HG03064 (cell line): ENCODE measurements at regions not wholly inside any gene's neighbourhood (a gene's known extent, or its start where the extent isn't known, plus 50 kb on each side); places are given as distances from the start of the nearest gene placed in this dataset.

ENCODE experiments used
- ATAC-seq: cut with Tn5 transposase; IDR thresholded peaks from one replicate; pipeline ENCODE4 v1.9.1; 2021; ENCODE audit warnings: low read depth; ENCODE audit not compliant: unreplicated experiment

DNA sequence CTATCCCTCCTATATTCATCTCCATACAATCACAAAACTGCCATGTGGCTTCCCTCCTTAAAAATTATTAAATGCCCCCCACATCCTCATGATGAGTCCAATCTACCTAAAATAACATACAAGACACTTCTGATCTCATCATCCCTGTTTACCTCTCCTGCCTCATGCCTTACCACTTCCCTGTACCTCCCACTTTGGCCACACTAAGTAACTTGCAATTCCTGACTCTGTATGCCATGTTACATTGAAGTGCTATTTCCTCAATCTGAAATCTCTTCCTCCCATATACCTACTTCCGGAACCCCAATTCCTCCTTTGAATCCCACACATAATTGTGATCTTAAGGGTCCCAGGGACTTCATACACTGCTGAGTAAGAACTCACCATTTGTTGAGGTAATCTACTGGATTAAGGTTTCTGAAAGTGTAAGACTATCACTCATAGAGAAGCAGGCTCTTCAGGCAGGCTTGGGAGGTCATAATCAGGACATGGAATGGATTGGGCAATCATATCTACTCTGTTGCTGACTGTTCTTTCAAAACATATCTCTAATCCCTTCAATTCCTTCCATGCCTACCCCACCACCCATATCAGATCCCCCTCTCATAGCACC is 117.6 kb upstream of the PLEKHG7 start:
- no peak for ATAC-seq

DNA sequence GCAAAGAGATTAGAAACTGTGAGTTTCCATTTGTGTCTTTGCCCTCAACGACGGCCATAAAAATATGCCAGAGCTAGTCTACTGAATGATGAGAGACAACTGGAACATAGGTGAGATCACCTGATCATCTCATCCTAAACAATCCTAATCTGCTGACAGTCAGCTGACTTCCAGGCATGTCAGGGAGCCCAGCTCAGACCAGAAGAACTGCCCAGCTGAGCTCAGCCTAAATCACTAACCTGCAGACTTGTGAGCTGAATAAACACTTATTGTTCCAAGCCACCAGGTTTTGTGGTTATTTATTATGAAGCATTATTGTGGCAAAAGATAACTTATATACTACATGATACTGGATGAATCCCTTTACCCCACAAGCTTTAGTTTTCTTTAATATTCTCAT is 118.9 kb upstream of the PLEKHG7 start:
- no peak for ATAC-seq

DNA sequence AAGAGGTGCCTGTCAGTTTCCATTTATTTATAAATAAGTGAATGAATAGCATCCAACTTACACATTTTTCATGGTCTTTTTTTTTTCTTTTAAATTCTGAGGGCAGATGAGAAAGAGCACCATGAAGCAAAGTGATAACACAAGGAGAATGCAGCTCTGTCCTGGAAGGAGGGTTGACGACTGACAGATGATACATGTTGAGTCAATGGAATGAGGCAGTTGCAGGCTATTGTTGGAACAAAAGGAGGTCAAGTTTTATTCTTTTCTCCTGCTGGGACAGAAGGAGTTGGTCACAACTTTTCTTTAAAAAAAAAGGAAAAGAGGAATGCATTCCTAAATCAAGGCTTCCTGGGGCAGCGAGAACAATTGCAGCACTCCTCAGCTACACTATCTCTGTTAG is 119.9 kb upstream of the PLEKHG7 start:
- no peak for ATAC-seq

GRCh38 chr12:92582475-92582874 is 120.3 kb upstream of the PLEKHG7 start:
- ATAC-seq = no peak

- ATAC-seq = no peak
These were observed 121.2 kb upstream of the PLEKHG7 start for GRCh38 chr12:92581604-92582003.

- no peak for ATAC-seq
These were observed 127.7 kb upstream of the PLEKHG7 start for GRCh38 chr12:92574911-92575570.

GRCh38 chr12:92574051-92574783 is 128.6 kb upstream of the PLEKHG7 start:
- ATAC-seq = no peak

GRCh38 chr12:92573104-92573503 is 129.7 kb upstream of the PLEKHG7 start:
- ATAC-seq = no peak

DNA sequence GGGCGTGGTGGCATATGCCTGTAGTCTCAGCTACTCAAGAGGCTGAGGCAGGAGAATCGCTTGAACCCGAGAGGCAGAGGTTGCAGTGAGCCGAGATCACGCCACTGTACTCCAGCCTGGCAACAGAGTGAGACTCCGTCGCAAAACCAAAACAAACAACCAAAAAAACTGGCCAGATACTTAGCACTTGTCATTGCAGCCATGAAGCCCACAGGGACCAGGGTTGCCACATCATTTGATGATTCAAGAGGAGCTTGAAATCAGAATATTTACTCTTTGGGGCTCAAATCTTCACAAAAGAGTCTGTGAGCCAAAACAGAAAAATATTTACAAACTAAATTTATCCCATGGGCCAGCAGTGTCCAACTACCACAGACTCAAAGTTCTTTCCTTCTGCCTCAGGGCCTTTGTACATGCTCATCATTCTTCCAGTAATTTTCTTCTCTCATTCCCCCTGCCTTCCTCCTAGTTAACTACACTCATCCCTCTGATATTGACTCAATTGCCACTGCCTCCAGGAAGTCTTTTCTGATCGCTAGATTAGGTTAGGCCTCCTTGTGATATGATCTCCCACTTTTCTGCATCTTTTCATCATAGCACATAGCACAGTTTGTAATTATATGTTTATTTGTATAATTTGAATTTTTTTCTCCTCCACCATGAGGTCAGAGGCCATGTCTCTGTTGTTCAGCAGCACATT is 130.8 kb upstream of the PLEKHG7 start:
- ATAC-seq = no peak

GRCh38 chr12:92571169-92571568 is 131.6 kb upstream of the PLEKHG7 start:
- no peak for ATAC-seq

DNA sequence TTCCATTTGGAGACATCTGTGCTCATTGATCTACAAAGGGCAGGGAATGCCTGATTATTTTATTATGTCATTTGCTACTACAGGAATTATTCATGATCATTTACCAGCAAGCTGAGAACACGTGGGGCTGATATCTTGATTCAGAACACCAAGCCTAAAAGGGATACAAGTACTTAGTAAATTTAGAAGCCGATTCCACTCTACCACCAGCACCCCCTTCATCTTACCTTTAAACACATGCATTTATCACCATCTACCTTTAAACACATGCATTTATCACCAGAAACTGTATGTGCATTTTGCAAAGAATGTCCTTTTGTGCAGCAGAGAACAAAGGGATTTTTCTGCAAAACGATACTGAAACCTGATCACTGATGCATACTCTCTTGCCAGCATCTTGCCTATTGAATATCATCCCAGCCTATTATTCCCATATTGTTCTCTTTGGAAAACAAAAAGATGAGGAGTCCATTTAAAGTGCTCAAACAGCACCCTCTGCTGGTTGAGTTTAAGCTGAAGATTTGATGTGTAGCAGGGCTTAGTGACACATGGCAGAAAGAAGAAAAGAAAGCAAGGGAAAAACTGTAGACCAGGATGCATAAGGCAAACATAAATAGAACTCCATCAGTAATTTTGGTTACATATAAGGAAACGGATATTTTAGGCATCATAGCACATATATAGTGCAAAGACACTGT is 132.6 kb upstream of the PLEKHG7 start:
- ATAC-seq = peak; percentile 83

DNA sequence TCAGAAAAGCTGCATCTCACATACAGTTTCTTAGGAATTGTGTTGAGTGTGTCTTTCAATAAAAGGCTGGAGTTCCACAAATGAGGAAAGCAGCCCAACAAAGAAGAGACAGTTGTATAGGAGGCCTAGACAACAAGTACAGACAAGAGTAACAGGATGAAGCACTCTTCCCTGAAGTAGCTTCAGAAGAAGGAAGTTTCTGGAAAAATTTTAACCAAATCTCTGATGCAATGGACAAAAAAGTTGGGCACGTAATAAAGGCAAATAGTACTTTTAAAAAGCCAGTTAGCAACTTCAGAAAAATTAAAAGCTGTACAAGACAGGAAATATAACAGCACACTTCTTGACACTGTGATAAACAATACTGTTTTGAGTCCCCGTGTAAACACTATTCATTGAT is 134.1 kb upstream of the PLEKHG7 start:
- no peak for ATAC-seq

- ATAC-seq = no peak
These were observed 136.3 kb upstream of the PLEKHG7 start for GRCh38 chr12:92566448-92567019.

- no peak for ATAC-seq
These were observed 139.0 kb upstream of the PLEKHG7 start for GRCh38 chr12:92563819-92564218.

DNA sequence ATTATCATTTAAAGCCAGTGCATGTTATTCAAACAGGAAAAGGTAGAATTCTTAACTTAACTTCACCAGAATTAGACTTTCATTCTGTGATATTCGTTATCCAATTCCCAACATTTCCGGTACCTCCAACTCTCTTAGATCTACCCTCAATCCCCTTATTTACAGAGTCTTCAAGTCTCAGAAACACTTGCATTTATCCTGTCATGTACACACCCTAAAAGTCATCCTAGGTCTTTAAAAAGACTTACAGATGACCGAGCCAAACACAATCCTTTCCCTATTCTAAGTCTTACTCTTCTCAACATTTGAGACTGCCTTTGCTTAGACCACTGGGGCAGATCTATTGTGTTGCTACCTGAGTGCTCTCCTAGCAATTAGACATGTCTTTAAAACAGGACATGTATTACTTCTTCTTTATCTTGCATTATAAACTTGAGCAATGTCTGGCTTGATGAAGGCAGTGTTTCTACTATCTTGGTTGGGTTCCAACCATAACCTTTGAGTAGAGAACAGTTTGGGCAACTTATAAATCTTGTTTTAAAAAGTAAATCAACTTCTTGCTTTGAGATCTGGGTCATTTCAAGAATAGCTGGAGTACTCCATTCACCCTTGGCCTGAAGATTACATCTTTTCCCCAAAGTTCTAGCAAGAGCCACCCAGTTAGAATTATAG is 140.6 kb upstream of the PLEKHG7 start:
- ATAC-seq = no peak

- no peak for ATAC-seq
These were observed 141.3 kb upstream of the PLEKHG7 start for GRCh38 chr12:92561543-92561899.

DNA sequence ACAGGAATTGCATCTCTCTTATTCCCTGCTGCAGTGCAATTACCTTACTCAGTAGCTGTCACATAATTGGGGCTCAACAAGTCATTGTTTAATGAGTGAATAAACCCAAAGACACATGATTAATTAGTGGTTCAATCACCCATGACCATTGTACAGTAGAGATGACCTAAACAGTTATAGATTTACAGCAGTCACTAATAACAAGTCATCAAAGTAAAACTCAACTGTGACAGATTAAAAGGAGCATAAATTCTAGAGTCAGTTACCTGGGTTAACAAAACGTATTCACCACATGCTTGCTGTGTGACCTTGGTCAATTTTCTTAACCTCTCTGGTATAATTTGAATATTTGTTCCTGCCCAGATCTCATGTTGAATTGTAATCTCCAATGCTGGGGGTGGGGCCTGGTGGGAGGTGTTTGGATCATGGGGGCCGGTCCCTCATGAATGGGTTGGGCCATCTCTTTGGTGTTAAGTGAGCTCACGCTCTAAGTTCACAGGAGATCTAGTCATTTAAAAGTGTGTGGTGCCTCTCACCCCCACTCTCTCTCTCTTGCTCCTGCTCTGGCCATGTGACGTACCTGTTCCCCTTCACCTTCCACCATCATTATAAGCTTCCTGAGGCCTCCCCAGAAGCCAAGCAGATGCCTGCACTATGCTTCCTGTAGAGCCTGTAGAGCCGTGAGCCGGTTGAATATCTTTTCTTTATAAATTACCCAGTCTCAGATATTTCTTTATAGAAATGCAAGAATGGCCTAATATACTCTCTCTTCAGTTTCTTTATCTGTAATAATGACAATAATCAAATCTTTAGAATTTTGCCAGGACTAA is 141.9 kb upstream of the PLEKHG7 start:
- ATAC-seq = no peak

GRCh38 chr12:92558806-92559205 is 144.0 kb upstream of the PLEKHG7 start:
- no peak for ATAC-seq

GRCh38 chr12:92558215-92558773 is 144.5 kb upstream of the PLEKHG7 start:
- ATAC-seq = no peak
